T-helper 2 cell (primary cell): ENCODE measurements at regions not wholly inside any gene's neighbourhood (a gene's known extent, or its start where the extent isn't known, plus 50 kb on each side); places are given as distances from the start of the nearest gene placed in this dataset.
"Not testable (repeated sequence)": the region's sequence is repeated elsewhere in the genome, so short reads cannot be mapped to it uniquely, and the experiment has no call there.

ENCODE experiments used
- DNase-seq, 5 experiments: peaks; one replicate each; pipeline versions ENCODE4 v3.0.0 to v3.0.0-alpha.2; 2012 to 2022

GRCh38 chr20:51955756-51956155 lies 153.4 kb upstream of the SALL4 start:
- no peak for DNase-seq

DNA sequence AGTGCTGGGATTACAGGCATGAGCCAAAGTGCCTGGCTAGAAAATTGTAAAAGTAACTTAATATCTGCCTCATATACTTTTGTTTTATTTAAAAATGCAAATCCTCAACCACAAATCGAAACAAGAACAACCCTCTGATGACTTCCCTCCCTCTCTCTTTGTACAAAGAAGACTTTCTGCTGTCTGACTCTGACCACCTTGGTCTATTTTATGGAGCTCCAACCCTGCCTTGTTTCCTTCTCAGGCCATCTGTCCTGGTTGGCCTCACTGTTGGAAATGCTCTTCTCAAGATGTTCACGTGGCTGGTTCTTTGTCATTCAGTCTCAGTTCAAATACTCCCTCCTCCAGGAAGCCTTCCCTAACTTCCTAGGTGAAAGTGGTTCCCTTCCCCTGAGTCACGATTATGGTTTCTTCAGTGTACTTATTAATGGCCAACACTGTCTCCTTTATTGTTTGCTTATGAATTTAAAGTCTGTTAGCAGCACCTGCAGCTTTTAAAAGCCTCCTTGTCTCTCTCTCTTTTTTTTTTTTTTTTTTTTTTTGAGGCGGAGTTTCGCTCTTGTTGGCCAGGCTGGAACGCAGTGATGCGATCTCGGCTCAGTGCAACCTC lies 151.5 kb upstream of the SALL4 start:
- no peak for DNase-seq

- DNase-seq, result no peak
Observed at GRCh38 chr20:51950926-51951325, 148.6 kb upstream of the SALL4 start.

DNA sequence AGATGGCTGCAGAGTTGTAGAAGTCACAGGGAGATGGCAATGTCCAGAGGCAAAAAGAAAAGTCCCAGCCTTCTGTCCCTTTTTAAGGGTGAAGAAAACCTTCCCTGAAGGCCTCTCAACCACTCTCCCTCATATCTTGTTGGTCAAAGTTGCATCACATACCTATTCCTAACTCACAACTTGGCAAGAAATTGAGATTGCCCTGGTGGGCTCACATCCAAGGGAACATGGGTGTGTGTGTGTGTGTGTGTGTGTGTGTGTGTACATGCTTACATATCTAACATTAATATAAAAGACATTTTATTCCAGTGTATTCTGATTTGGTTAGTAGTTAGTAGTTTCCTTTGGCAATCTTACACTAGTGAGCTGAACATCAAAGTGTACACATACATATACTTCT lies 144.3 kb upstream of the SALL4 start:
- DNase-seq, result no peak

DNA sequence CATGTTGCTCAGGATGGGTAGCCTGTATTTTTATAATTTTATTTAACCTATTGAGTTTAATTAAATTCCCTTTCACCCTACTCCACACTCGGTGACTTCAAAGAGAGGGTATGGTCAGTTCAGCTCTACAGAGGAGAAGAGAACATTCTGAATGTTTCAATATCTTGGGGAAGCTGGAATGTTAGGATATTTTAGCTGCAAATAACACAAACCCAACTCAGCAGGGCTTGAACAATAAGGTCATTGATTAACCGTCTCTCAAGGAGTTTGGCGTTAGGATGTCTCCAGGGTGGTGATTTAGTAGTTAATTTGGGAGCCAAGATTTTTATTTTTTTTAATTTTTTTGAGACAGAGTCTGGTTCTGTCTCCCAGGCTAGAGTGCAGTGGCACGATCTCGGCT lies 143.6 kb upstream of the SALL4 start:
- DNase-seq, result no peak

- DNase-seq, result no peak
Observed at GRCh38 chr20:51945177-51945576, 142.9 kb upstream of the SALL4 start.

- no peak for DNase-seq
Observed at GRCh38 chr20:51943761-51944160, 141.4 kb upstream of the SALL4 start.

DNA sequence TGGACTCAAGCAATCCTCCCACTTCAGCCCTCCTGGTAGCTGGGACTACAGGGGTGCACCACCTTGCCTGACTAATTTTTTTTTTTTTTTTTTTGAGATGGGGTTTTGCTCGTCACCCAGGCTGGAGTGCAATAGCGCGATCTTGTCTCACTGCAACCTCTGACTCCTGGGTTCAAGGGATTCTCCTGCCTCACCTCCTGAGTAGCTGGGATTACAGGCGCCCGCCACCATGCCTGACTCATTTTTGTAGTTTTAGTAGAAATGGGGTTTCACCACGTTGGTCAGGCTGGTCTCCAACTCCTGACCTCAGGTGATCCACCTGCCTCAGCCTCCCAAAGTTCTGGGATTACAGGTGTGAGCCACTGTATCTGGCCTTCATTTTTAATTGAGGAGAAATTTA lies 141.0 kb upstream of the SALL4 start:
- DNase-seq, result not testable (repeated sequence)

- DNase-seq, result no peak
Observed at GRCh38 chr20:51941503-51941902, 139.2 kb upstream of the SALL4 start.

DNA sequence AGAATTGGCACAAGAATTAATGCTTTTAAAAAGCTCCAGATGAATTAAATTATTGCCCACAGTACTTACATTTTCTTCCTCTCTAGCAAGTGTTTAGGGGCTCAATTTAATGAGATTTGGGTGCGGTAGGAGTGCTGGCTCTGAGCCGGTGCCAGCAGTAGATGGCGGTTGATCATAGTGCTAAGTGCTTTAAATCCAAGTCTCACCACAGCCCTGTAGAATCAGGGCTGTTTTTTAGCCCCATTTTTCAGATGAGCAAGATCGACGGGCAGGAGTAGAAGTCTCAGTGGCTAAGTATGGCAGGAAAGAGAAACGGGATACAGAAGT lies 136.9 kb upstream of the SALL4 start:
- no peak for DNase-seq

GRCh38 chr20:51938559-51939258 lies 136.4 kb upstream of the SALL4 start:
- no peak for DNase-seq

GRCh38 chr20:51937779-51938178 lies 135.5 kb upstream of the SALL4 start:
- no peak for DNase-seq

DNA sequence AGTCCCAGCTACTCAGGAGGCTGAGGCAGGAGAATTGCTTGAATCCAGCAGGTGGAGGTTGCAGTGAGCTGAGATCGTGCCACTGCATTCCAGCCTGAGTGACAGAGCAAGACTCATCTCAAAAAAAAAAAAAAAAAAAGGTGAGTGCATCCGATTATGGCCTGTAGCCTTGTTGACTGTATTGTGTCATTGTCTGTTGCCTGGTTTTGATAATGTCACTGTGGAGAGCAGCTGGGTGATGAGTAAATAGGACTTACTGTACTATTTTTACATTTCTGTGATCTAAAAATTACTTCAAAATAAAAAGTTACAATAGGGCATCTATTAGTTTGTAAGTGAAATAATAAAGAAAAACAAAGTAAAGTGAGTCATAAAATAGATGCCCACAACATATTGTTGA lies 134.1 kb upstream of the SALL4 start:
- no peak for DNase-seq

DNA sequence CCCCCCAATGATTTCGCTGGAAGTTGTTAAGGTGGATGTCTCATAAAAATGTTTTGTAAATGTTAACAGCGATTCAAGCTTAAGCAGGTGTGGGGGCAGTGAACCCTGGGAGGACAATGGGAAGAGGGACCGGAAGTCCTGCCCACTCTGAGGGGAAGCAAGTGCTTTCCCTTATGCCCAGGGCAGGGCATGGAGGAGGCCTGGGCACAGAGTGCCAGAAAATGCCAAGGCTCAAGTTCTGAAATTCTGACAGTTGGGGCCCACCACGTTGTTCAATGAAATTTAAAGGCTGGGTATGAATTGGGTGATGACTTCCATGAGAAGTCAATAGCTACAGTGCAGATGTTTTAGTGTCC lies 132.7 kb upstream of the SALL4 start:
- DNase-seq, result no peak

- DNase-seq, result no peak
Observed at GRCh38 chr20:51934301-51935002, 132.1 kb upstream of the SALL4 start.

DNA sequence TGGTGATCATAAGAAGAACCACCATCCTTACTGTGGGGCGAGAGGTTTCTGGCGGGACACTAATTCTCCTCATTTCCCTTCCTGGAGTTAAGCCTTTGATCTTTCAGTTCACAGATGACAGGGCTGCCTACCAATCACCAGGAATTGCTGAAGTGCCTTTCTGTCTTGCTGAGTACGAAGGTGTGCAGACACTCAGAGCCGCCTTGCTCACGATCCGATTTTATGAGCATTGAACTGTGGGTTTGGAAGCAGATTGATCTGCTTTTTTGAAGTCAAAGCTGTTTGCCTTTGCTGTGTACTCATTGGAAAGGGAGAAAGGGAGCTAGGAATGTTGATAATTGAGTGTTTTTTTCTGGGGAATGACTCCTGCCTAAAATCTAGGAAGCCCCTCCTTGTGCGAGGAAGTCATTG lies 129.1 kb upstream of the SALL4 start:
- DNase-seq, result no peak

DNA sequence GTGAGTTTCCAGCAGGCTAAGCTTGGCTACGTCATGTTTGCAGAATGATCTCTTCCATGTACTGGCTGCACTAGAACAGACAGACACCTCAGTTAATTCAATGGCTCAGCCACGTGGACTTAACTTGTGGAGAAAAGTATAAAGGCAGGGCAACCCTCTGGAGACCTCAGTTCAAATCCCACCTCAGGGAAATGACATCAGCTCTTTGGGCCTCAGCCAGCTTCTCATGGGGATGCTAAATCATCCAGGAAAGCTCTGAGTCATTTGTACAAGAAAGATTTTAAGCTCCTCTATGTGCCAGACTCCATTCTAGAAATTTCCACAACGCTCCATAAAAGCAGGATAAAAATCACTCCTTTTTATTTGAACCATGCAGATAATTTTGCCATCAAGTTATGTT lies 128.5 kb upstream of the SALL4 start:
- DNase-seq, result no peak

- no peak for DNase-seq
Observed at GRCh38 chr20:51928931-51929330, 126.6 kb upstream of the SALL4 start.

DNA sequence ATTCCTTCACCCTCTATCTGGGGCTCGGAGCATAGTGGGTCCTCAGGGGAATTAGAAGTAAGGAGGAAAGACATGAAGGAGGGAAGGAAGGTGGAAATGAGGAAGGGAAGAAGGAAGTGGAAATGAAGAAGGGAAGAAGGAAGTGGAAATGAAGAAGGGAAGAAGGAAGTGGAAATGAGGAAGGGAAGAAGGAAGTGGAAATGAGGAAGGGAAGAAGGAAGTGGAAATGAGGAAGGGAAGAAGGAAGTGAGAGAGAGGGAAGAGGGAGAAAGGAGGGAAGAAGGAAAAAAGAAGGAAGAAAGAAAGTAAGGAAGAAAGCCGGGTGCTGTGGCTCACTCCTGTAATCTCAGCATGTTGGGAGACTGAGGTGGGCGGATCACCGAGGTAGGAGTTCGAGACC lies 125.6 kb upstream of the SALL4 start:
- DNase-seq, result not testable (repeated sequence)

GRCh38 chr20:51926670-51927305 lies 124.5 kb upstream of the SALL4 start:
- DNase-seq, result no peak

- no peak for DNase-seq
Observed at GRCh38 chr20:51924509-51924908, 122.2 kb upstream of the SALL4 start.

DNA sequence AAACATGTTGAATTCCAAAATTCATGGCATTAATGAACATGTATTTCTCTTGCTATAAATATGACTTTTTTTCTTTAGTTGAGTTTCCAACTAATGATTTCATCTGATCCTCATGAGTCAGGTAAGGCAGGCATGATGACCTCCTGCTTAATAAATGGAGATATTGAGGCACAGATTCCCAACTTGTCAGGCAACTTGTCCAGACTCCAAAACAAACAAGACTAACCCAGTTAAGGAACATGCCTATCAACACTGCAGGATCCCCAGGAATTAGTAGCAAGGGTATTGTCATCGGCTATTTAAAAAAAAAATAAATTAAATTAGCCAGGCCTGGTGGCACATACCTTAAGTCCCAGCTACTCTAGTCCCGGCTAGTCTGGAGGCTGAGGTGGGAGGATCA lies 121.3 kb upstream of the SALL4 start:
- DNase-seq, result no peak

GRCh38 chr20:51922812-51923211 lies 120.5 kb upstream of the SALL4 start:
- not testable (repeated sequence) for DNase-seq

- DNase-seq, result no peak
Observed at GRCh38 chr20:51918561-51918960, 116.2 kb upstream of the SALL4 start.
